Lower leg skin (tissue), 3 donors: ENCODE measurements at regions not wholly inside any gene's neighbourhood (a gene's known extent, or its start where the extent isn't known, plus 50 kb on each side); places are given as distances from the start of the nearest gene placed in this dataset.

ENCODE experiments used
- POLR2A ChIP-seq, 2 donors: fragments of 450-650 bp; IDR thresholded peaks; one replicate each; pipeline ENCODE4 v1.6.1; 2016 to 2017; ENCODE audit warnings: antibody characterized with exemption in 2 of 2, mild to moderate bottlenecking in 1 of 2, moderate library complexity in 1 of 2
- TF ChIP-seq, protein P1 (sequence below), 3 donors: fragments of 450-650 bp; IDR thresholded peaks; one replicate each; pipeline ENCODE4 v1.5.1; 2016; ENCODE audit warnings: antibody characterized with exemption in 3 of 3, mild to moderate bottlenecking in 3 of 3, moderate library complexity in 2 of 3

DNA sequence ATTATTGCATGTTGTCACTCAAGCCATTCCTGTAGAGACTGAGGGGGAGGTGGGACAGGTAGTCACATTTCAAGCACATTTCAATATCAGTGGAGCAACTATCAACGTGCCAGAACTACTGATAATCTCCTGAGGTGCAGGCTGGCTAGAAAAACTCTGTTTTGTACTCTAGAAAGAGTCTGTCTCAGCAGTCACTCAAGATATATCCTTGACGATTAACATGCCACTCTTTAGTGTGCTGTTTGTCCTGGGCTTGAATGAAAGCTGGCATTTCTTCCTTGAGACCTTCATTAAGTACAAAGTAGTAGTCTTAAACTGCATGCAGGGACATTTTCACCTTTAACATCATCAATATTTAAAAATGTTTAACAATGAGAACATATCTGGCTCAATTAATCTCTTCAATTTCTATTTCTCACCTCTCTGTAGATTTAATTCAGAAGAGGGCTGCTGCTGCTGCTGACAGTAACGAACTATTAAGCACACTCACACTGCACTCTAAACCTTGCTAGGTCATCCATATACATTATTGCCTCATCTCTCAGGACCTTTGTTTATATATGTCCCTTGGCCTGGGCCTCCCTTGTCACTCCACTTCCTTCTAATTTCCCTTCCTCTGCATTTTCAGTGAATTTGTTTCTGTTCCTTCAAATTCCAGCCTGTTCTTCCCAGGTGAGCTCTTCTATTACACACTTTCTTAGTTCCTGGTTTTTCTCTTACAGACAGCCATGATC, 412.0 kb downstream of the HAPSTR1 start:
- TF ChIP-seq, protein P1, sequence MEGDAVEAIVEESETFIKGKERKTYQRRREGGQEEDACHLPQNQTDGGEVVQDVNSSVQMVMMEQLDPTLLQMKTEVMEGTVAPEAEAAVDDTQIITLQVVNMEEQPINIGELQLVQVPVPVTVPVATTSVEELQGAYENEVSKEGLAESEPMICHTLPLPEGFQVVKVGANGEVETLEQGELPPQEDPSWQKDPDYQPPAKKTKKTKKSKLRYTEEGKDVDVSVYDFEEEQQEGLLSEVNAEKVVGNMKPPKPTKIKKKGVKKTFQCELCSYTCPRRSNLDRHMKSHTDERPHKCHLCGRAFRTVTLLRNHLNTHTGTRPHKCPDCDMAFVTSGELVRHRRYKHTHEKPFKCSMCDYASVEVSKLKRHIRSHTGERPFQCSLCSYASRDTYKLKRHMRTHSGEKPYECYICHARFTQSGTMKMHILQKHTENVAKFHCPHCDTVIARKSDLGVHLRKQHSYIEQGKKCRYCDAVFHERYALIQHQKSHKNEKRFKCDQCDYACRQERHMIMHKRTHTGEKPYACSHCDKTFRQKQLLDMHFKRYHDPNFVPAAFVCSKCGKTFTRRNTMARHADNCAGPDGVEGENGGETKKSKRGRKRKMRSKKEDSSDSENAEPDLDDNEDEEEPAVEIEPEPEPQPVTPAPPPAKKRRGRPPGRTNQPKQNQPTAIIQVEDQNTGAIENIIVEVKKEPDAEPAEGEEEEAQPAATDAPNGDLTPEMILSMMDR (IDR thresholded peaks at IDR 0.05) = no peak
- no peak for TF ChIP-seq POLR2A (IDR thresholded peaks at IDR 0.05)
